OCI-LY7 (cell line): ENCODE measurements at regions not wholly inside any gene's neighbourhood (a gene's known extent, or its start where the extent isn't known, plus 50 kb on each side); places are given as distances from the start of the nearest gene placed in this dataset.

Experiments used
- CTCF ChIP-seq: fragments of 200-600 bp; sonication (generic); conservative IDR thresholded peaks from 2 replicates; pipeline ENCODE4 v1.5.1; 2014; ENCODE audit warnings: mild to moderate bottlenecking, antibody characterized with exemption, low read length, moderate library complexity, mixed read lengths
- EZH2phosphoT487 ChIP-seq: fragments of 200-600 bp; sonication (generic); IDR thresholded peaks from 2 replicates; pipeline ENCODE4 v1.6.1; 2018; ENCODE audit warnings: low read depth, borderline replicate concordance, mild to moderate bottlenecking, mixed run types, antibody characterized with exemption, low read length, moderate library complexity, mixed read lengths

- TF ChIP-seq CTCF (no peak), EZH2phosphoT487 (no peak)
Measured at GRCh38 chr13:28590461-28590860, 68.5 kb upstream of the POMP start.
